Activated T-helper 17 cell treated with anti-CD3 and anti-CD28 coated beads, Interleukin-2, amount 50 U/mL, for 72 hours (primary cell): ENCODE measurements at regions not wholly inside any gene's neighbourhood (a gene's known extent, or its start where the extent isn't known, plus 50 kb on each side); places are given as distances from the start of the nearest gene placed in this dataset.
A peak's percentile ranks its signal among the peaks of the same experiment; 100 is the strongest.

Source experiments
- ATAC-seq: fragments of 150-1000 bp; cut with Tn5 transposase; replicated peaks from 2 replicates; pipeline ENCODE4 v1.10.0; 2021; ENCODE audit warnings: mild to moderate bottlenecking, moderate library complexity
- H3K27ac Mint-ChIP-seq: one replicate; pipeline ENCODE4 v1.8.0; 2022; ENCODE audit warnings: mixed read lengths
- H3K27me3 Mint-ChIP-seq: one replicate; pipeline ENCODE4 v1.8.0; 2022; ENCODE audit warnings: mixed read lengths
- H3K36me3 Mint-ChIP-seq: one replicate; pipeline ENCODE4 v1.8.0; 2022; ENCODE audit warnings: low read depth, mild to moderate bottlenecking, mixed read lengths
- H3K4me1 Mint-ChIP-seq: one replicate; pipeline ENCODE4 v1.8.0; 2022; ENCODE audit warnings: mixed read lengths
- H3K4me3 Mint-ChIP-seq: one replicate; pipeline ENCODE4 v1.8.0; 2022; ENCODE audit warnings: mild to moderate bottlenecking, mixed read lengths
- H3K9me3 Mint-ChIP-seq: one replicate; pipeline ENCODE4 v1.8.0; 2022; ENCODE audit warnings: mixed read lengths

GRCh38 chr6:132213191-132213590 lies 188.1 kb downstream of the MOXD1 start:
- no peaks in the 10 kb centered on the region for H3K9me3 Mint-ChIP-seq
- H3K27ac Mint-ChIP-seq = no peak overlapping the region
- no peaks in the 10 kb centered on the region for H3K4me1 Mint-ChIP-seq
- peaks cover 37% of the 10 kb centered on the region for H3K27me3 Mint-ChIP-seq
- H3K36me3 Mint-ChIP-seq = no peaks in the 10 kb centered on the region
- H3K4me3 Mint-ChIP-seq = no peak overlapping the region
- no peak for ATAC-seq

GRCh38 chr6:132210886-132211563 lies 190.2 kb downstream of the MOXD1 start:
- Mint-ChIP-seq H3K27me3 (peaks cover 42% of the 10 kb centered on the region), H3K27ac (no peak overlapping the region), H3K4me1 (no peaks in the 10 kb centered on the region), H3K9me3 (no peaks in the 10 kb centered on the region), H3K36me3 (no peaks in the 10 kb centered on the region), H3K4me3 (no peak overlapping the region)
- ATAC-seq = no peak

GRCh38 chr6:132209351-132209750 lies 191.9 kb downstream of the MOXD1 start:
- Mint-ChIP-seq H3K4me1 (no peaks in the 10 kb centered on the region), H3K27me3 (peaks cover 34% of the 10 kb centered on the region), H3K4me3 (no peak overlapping the region), H3K36me3 (no peaks in the 10 kb centered on the region), H3K9me3 (no peaks in the 10 kb centered on the region), H3K27ac (no peak overlapping the region)
- no peak for ATAC-seq

- no peak for ATAC-seq
- Mint-ChIP-seq H3K27me3 (peaks cover 26% of the 10 kb centered on the region), H3K27ac (no peak overlapping the region), H3K4me1 (no peaks in the 10 kb centered on the region), H3K36me3 (no peaks in the 10 kb centered on the region), H3K4me3 (no peak overlapping the region), H3K9me3 (no peaks in the 10 kb centered on the region)
Measured at GRCh38 chr6:132207991-132208390, 193.3 kb downstream of the MOXD1 start.

- no peaks in the 10 kb centered on the region for H3K4me1 Mint-ChIP-seq
- H3K36me3 Mint-ChIP-seq = no peaks in the 10 kb centered on the region
- no peak overlapping the region for H3K4me3 Mint-ChIP-seq
- peaks cover 19% of the 10 kb centered on the region for H3K27me3 Mint-ChIP-seq
- no peak for ATAC-seq
- no peak overlapping the region for H3K27ac Mint-ChIP-seq
- H3K9me3 Mint-ChIP-seq = no peaks in the 10 kb centered on the region
Measured at GRCh38 chr6:132205946-132206345, 195.3 kb downstream of the MOXD1 start.

- H3K36me3 Mint-ChIP-seq = no peaks in the 10 kb centered on the region
- no peak overlapping the region for H3K4me3 Mint-ChIP-seq
- no peak overlapping the region for H3K27ac Mint-ChIP-seq
- peaks cover 18% of the 10 kb centered on the region for H3K27me3 Mint-ChIP-seq
- no peak for ATAC-seq
- no peaks in the 10 kb centered on the region for H3K9me3 Mint-ChIP-seq
- no peaks in the 10 kb centered on the region for H3K4me1 Mint-ChIP-seq
Measured at GRCh38 chr6:132204591-132204990, 196.7 kb downstream of the MOXD1 start.

- peaks cover 3% of the 10 kb centered on the region for H3K27me3 Mint-ChIP-seq
- no peak for ATAC-seq
- no peak overlapping the region for H3K4me3 Mint-ChIP-seq
- no peak overlapping the region for H3K27ac Mint-ChIP-seq
- H3K9me3 Mint-ChIP-seq = no peaks in the 10 kb centered on the region
- no peaks in the 10 kb centered on the region for H3K4me1 Mint-ChIP-seq
- no peaks in the 10 kb centered on the region for H3K36me3 Mint-ChIP-seq
Measured at GRCh38 chr6:132202574-132202973, 198.7 kb downstream of the MOXD1 start.

GRCh38 chr6:132199343-132199742 lies 201.9 kb downstream of the MOXD1 start:
- ATAC-seq = no peak
- no peak overlapping the region for H3K27ac Mint-ChIP-seq
- peaks cover 3% of the 10 kb centered on the region for H3K27me3 Mint-ChIP-seq
- no peaks in the 10 kb centered on the region for H3K36me3 Mint-ChIP-seq
- no peak overlapping the region for H3K4me3 Mint-ChIP-seq
- H3K4me1 Mint-ChIP-seq = no peaks in the 10 kb centered on the region
- no peaks in the 10 kb centered on the region for H3K9me3 Mint-ChIP-seq

GRCh38 chr6:132198896-132199295 lies 202.4 kb downstream of the MOXD1 start:
- no peak for ATAC-seq
- no peaks in the 10 kb centered on the region for H3K9me3 Mint-ChIP-seq
- H3K27ac Mint-ChIP-seq = no peak overlapping the region
- no peak overlapping the region for H3K4me3 Mint-ChIP-seq
- H3K36me3 Mint-ChIP-seq = no peaks in the 10 kb centered on the region
- H3K27me3 Mint-ChIP-seq = peaks cover 3% of the 10 kb centered on the region
- no peaks in the 10 kb centered on the region for H3K4me1 Mint-ChIP-seq

GRCh38 chr6:132198040-132198439 lies 203.2 kb downstream of the MOXD1 start:
- Mint-ChIP-seq H3K9me3 (no peaks in the 10 kb centered on the region), H3K4me1 (no peaks in the 10 kb centered on the region), H3K4me3 (no peak overlapping the region), H3K36me3 (no peaks in the 10 kb centered on the region), H3K27ac (no peak overlapping the region), H3K27me3 (peaks cover 3% of the 10 kb centered on the region)
- no peak for ATAC-seq

- H3K4me1 Mint-ChIP-seq = no peaks in the 10 kb centered on the region
- no peaks in the 10 kb centered on the region for H3K27me3 Mint-ChIP-seq
- H3K9me3 Mint-ChIP-seq = no peaks in the 10 kb centered on the region
- ATAC-seq = no peak
- H3K27ac Mint-ChIP-seq = no peak overlapping the region
- no peak overlapping the region for H3K4me3 Mint-ChIP-seq
- H3K36me3 Mint-ChIP-seq = no peaks in the 10 kb centered on the region
Measured at GRCh38 chr6:132194529-132194928, 206.7 kb downstream of the MOXD1 start.

GRCh38 chr6:132192631-132193030 lies 208.6 kb downstream of the MOXD1 start:
- H3K36me3 Mint-ChIP-seq = no peaks in the 10 kb centered on the region
- no peaks in the 10 kb centered on the region for H3K27me3 Mint-ChIP-seq
- H3K4me3 Mint-ChIP-seq = no peak overlapping the region
- H3K27ac Mint-ChIP-seq = no peak overlapping the region
- no peaks in the 10 kb centered on the region for H3K4me1 Mint-ChIP-seq
- H3K9me3 Mint-ChIP-seq = no peaks in the 10 kb centered on the region
- no peak for ATAC-seq

- ATAC-seq = no peak
- no peak overlapping the region for H3K4me3 Mint-ChIP-seq
- no peaks in the 10 kb centered on the region for H3K36me3 Mint-ChIP-seq
- H3K27me3 Mint-ChIP-seq = no peaks in the 10 kb centered on the region
- no peaks in the 10 kb centered on the region for H3K9me3 Mint-ChIP-seq
- no peaks in the 10 kb centered on the region for H3K4me1 Mint-ChIP-seq
- H3K27ac Mint-ChIP-seq = no peak overlapping the region
Measured at GRCh38 chr6:132190815-132191175, 210.5 kb downstream of the MOXD1 start.

- H3K27ac Mint-ChIP-seq = peak overlapping the region; percentile 12
- H3K9me3 Mint-ChIP-seq = no peaks in the 10 kb centered on the region
- ATAC-seq = peak; percentile 62
- no peaks in the 10 kb centered on the region for H3K4me1 Mint-ChIP-seq
- no peaks in the 10 kb centered on the region for H3K36me3 Mint-ChIP-seq
- no peaks in the 10 kb centered on the region for H3K27me3 Mint-ChIP-seq
- no peak overlapping the region for H3K4me3 Mint-ChIP-seq
Measured at GRCh38 chr6:132190097-132190814, 211.0 kb downstream of the MOXD1 start.

- no peak for ATAC-seq
- Mint-ChIP-seq H3K36me3 (no peaks in the 10 kb centered on the region), H3K27ac (no peak overlapping the region), H3K27me3 (no peaks in the 10 kb centered on the region), H3K9me3 (peaks cover 3% of the 10 kb centered on the region), H3K4me1 (no peaks in the 10 kb centered on the region), H3K4me3 (no peak overlapping the region)
Measured at GRCh38 chr6:132188556-132189264, 212.6 kb downstream of the MOXD1 start.
